HUES64 (cell line): ENCODE measurements at regions not wholly inside any gene's neighbourhood (a gene's known extent, or its start where the extent isn't known, plus 50 kb on each side); places are given as distances from the start of the nearest gene placed in this dataset.

Experiments used
- H3K27ac ChIP-seq: 2 replicates; pipeline ENCODE4 v1.7.0; 2013; ENCODE audit warnings: low read depth, low read length, inconsistent platforms
- H3K27me3 ChIP-seq: 2 replicates; pipeline ENCODE4 v1.6.1; 2013; ENCODE audit warnings: mild to moderate bottlenecking, low read length; ENCODE audit not compliant: insufficient read depth
- H3K36me3 ChIP-seq: 2 replicates; pipeline ENCODE4 v1.6.1; 2013; ENCODE audit warnings: mild to moderate bottlenecking, low read length; ENCODE audit not compliant: insufficient read depth
- H3K4me1 ChIP-seq: 2 replicates; pipeline ENCODE4 v1.6.1; 2013; ENCODE audit warnings: mild to moderate bottlenecking, low read length, moderate library complexity; ENCODE audit not compliant: insufficient read depth
- H3K4me3 ChIP-seq: 2 replicates; pipeline ENCODE4 v1.5.1; 2013; ENCODE audit warnings: mild to moderate bottlenecking, low read length, moderate library complexity
- H3K9ac ChIP-seq: 2 replicates; pipeline ENCODE4 v1.6.1; 2013; ENCODE audit warnings: mild to moderate bottlenecking, low read depth, low read length
- H3K9me3 ChIP-seq: 2 replicates; pipeline ENCODE4 v1.6.1; 2013; ENCODE audit warnings: low read depth, low read length; ENCODE audit not compliant: insufficient read depth
- WGBS: fragments of 150-250, 120-280 bp; methylation state at CpG from one replicate; pipeline ENCODE4 v1.1.7; 2013; ENCODE audit warnings: missing lambda C conversion rate; 5-methylcytosine and 5-hydroxymethylcytosine counted together

DNA sequence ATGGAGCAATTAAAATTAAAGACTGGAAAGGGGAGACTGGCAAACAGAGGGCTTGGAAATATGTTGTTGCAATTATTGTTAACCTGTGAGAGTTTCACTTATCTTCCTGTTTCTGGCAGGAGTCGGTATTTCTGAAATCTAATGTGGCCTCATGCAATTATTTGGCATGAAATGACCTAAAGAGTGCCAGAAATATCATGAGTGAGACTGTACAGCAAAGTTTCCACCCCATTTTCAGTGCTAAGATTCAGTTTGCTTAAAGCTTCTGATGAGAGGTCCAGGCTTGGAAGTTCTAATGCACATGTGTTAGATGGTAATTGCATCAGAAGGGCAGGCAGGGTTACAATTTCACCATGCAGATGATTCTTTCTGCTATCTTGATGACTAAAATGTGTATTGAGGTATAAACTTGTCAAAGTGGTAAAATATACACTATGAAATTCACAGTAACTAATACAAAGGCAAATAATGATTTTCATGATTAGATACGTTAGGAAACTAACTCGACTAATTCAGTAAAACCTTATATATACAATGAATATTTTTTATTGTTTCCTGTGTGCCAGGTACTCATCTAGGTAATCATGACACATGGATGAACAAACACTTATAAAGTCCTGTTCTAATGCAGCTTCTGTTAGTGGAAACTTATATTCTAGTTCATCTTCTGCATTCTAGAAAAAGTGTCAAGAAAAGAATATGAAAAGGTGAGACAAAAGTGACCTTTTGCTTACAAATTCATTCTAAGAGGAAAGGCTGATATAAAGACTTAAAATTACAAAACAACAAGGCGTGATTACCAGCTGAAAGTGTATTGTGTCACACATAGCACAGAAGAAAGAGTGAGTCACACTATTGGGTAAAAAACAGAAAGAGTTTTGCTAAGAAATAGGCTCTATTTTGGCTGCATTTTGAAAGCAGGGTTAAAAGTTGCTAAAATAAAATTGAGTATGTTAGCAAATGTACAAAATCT is 533.4 kb upstream of the SEMA3D start:
- Histone ChIP-seq H3K27ac (no peak overlapping the region), H3K9ac (no peak overlapping the region), H3K4me1 (peaks cover 3% of the 10 kb centered on the region; the same call in 1 of the 2 replicates), H3K27me3 (no peaks in the 10 kb centered on the region), H3K4me3 (no peak overlapping the region), H3K9me3 (no peaks in the 10 kb centered on the region), H3K36me3 (no peaks in the 10 kb centered on the region)
- WGBS = 91% methylated on average over 2 of the region's 4 CpGs

DNA sequence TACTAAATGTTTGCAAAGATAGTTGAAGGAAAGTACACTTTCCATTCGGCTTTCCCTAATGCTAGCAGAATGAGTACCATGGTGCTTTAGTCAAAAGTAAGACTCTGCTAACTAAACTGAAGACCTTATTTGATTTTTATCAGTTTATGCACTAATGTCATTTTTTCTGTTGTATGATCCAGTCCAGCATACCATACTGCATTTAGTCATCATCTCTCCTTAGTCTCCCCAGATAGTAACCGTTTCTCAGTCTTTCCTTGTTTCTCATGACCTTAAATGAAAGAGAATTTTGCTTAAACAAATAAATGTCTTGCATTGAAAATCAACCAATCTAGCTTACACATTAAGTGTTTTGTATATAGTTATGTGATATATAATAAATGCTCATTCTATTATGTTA is 529.5 kb upstream of the SEMA3D start:
- WGBS = 97% methylated on average over 2 of the region's 2 CpGs
- Histone ChIP-seq H3K9ac (no peak overlapping the region), H3K36me3 (no peaks in the 10 kb centered on the region), H3K27ac (no peak overlapping the region), H3K9me3 (no peaks in the 10 kb centered on the region), H3K4me1 (peaks cover 3% of the 10 kb centered on the region; the same call in 1 of the 2 replicates), H3K4me3 (no peak overlapping the region), H3K27me3 (no peaks in the 10 kb centered on the region)

DNA sequence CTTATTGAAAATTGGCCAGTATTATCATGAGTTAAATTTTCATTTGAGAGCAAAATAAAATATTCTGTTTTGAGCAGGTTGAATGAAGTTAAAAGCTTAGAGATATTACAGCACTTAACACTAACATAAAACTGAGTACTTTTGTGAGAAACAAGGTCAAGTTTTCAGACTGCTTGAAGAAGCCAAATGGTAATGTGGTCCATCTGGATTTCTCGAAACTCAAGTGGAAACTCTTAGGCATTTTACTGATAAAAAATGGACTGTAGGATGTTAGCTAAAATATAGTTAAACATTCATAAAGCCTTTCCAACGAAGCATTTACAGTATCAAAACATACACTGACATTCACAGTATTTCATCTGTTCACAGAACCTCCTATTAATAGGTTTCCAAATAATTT is 528.1 kb upstream of the SEMA3D start:
- H3K9me3 ChIP-seq = no peaks in the 10 kb centered on the region
- H3K27me3 ChIP-seq = no peaks in the 10 kb centered on the region
- H3K4me3 ChIP-seq = no peak overlapping the region
- H3K36me3 ChIP-seq = no peaks in the 10 kb centered on the region
- no peak overlapping the region for H3K9ac ChIP-seq
- no peak overlapping the region for H3K27ac ChIP-seq
- 98% methylated on average over 2 of the region's 2 CpGs for WGBS
- no peaks in the 10 kb centered on the region for H3K4me1 ChIP-seq

DNA sequence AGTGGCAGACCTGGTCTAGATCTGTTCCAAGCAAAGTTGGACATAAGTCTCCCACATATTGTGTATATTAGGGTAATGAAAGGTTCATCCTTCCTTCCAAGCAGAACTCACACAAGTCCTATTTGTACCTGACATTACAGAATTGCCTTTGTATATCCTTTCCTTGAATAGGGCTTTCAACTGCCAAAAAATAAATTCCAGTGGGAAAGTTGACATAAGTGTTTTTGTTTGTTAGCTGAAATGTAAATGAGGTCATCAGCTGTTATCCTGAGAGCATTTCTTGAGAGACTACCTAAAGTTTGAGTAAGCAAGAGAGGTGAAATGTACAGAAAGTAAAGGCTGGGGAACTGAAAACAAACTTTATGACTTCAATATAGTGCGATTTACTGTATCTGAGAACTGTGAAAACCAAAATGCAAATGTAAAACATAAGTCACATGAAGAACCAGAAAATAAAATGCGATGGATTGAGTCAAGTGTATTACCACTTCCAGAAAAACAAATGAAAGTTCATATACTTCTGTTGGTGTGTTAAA is 527.3 kb upstream of the SEMA3D start:
- Histone ChIP-seq H3K4me1 (no peaks in the 10 kb centered on the region), H3K27me3 (no peaks in the 10 kb centered on the region), H3K9ac (no peak overlapping the region), H3K27ac (no peak overlapping the region), H3K36me3 (no peaks in the 10 kb centered on the region), H3K9me3 (no peaks in the 10 kb centered on the region), H3K4me3 (no peak overlapping the region)
- 91% methylated on average over 2 of the region's 2 CpGs for WGBS

DNA sequence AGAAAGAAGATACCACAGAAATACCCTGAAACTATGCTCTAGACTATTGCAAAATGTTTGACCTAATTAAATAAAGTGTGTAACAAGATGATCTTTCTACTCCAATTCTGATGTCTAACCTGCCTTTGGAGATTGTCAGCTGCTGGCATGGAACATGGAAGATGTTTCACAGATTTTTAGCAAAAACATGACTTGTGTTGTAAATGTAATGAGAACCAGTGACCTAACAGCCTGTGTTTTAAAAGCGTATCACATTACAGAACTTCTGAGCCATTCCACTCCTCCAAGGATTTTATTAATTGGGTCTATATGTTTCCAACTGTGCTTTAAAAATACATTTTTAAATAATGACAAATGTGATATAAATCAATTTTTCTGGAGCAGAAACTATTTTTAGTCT is 526.3 kb upstream of the SEMA3D start:
- H3K27ac ChIP-seq = no peak overlapping the region

DNA sequence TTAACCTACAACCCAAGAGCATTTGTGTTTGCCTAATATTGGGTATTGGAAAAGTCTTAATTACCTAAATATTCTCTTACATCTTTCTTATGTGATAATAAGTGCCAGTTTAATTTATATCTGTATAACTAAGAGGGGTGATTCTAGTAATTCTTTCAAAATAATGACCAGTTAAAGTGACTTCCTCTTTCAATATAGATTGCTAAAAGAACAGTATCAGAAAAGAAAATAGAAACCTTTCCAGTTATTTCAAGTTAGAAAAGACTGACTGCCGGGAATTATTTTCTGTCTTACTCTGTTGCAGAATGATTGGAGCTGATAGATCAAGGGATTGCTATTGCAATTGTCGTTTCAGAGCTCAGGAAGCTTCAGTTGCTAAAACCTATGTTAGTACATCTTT is 525.0 kb upstream of the SEMA3D start:
- WGBS = 88% methylated on average over 2 of the region's 2 CpGs
- no peaks in the 10 kb centered on the region for H3K36me3 ChIP-seq
- H3K4me3 ChIP-seq = no peak overlapping the region
- H3K27ac ChIP-seq = no peak overlapping the region
- H3K9ac ChIP-seq = no peak overlapping the region
- H3K4me1 ChIP-seq = no peaks in the 10 kb centered on the region
- no peaks in the 10 kb centered on the region for H3K27me3 ChIP-seq
- no peaks in the 10 kb centered on the region for H3K9me3 ChIP-seq

More for the DNA sequence above, 526.3 kb upstream of the SEMA3D start:
- no peaks in the 10 kb centered on the region for H3K4me1 ChIP-seq
- H3K9ac ChIP-seq = no peak overlapping the region
- no peaks in the 10 kb centered on the region for H3K9me3 ChIP-seq
- no peaks in the 10 kb centered on the region for H3K36me3 ChIP-seq
- H3K4me3 ChIP-seq = no peak overlapping the region
- no peaks in the 10 kb centered on the region for H3K27me3 ChIP-seq
- no CpG with 5 or more reads among the region's 1 CpG for WGBS

DNA sequence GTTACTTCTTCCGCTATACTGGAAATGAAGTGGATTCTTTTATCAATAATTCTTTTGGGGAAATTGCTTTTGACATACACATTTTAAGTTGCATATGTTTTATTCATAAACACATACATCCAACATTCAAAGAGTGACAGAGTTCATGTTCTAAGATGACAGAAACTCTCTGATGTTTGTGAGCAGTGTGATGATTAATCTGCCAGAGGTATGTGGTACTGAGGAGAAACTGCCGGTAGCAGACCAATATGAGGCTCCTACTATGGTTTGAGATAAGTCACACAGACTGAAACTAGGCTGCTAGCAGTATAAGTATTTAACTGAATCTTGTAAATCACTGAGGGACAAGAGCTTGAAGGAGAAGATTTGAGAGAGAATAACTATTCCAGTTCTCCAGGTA is 524.1 kb upstream of the SEMA3D start:
- Histone ChIP-seq H3K9me3 (no peaks in the 10 kb centered on the region), H3K27me3 (no peaks in the 10 kb centered on the region), H3K27ac (no peak overlapping the region), H3K4me1 (no peaks in the 10 kb centered on the region), H3K9ac (no peak overlapping the region), H3K36me3 (no peaks in the 10 kb centered on the region), H3K4me3 (no peak overlapping the region)
- 91% methylated on average over 1 of the region's 2 CpGs for WGBS

DNA sequence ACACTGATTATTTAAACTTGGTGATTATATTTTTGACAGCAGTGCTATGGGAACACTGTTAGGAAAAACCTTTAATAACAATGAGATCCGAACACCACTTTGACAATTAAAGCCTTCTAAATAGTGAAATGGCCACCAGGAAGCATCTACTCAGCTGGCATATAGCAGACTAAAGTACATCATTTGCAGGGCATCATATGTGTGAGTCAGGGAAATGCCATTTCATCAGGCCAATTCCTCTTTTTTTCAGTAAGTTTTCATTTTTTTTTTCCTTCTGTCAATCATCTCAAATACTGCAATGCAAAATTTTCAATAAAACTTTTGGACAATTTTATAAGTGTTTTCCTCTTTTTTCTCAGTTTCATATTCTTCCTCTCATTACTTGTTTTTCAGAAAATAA is 521.4 kb upstream of the SEMA3D start:
- 95% methylated on average over 1 of the region's 1 CpG for WGBS
- Histone ChIP-seq H3K9me3 (no peaks in the 10 kb centered on the region), H3K27ac (no peak overlapping the region), H3K4me1 (no peaks in the 10 kb centered on the region), H3K4me3 (no peak overlapping the region), H3K9ac (no peak overlapping the region), H3K27me3 (no peaks in the 10 kb centered on the region), H3K36me3 (no peaks in the 10 kb centered on the region)

DNA sequence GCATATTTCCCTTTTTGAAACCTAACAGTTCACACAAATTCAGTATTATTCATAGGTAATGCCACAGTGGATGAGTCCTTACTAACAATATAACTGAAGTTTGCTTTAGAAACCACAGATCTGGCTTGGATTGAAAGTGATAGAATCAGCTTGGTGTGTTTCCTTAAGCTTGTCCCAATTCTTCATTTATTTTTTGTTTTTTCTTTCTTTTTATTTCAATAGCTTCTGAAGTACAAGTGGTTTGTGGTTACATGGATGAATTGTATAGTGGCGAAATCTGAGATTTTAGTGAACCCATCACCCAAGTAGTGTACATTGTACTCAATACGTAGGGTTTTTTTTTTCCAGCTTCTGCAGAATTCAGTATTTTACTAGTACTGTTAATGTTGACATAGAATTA is 518.2 kb upstream of the SEMA3D start:
- H3K9ac ChIP-seq = no peak overlapping the region
- H3K36me3 ChIP-seq = no peaks in the 10 kb centered on the region
- no peaks in the 10 kb centered on the region for H3K4me1 ChIP-seq
- 100% methylated on average over 1 of the region's 2 CpGs for WGBS
- no peaks in the 10 kb centered on the region for H3K27me3 ChIP-seq
- H3K4me3 ChIP-seq = no peak overlapping the region
- H3K9me3 ChIP-seq = no peaks in the 10 kb centered on the region
- H3K27ac ChIP-seq = no peak overlapping the region

DNA sequence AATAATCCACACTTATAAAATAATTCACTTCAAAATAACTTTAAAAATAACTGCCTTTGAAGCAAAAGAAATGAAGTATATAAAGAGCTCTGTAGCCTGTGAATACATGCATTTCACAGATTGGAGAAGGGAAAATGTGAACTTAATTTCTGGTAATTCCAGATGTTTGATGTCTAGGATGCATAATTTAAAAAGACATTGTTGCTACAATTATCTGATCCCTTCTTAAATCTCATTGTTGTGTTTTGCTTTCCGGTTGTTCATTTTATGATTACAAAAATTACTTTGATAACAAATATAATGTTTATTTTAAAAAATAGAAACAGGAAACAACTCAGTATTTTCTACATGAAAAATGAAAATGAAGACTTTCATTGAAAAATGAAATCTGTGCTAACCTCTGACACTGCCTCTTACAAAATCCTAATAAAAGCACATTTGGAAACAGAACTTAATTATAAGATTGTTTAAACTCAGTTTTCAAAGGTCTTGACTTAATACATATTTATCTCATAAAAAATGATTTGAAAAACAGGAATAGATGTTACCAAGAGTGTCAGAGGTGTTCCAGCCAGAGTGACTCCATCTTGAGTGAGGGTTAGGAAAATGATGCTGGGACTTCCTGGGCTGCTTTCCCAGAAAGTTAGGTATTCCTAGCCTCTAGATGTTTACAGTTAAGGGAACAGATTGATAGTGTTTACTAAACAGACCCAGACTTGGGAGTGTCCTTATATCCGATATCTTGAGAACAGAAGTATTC is 516.6 kb upstream of the SEMA3D start:
- Histone ChIP-seq H3K27me3 (no peaks in the 10 kb centered on the region), H3K4me1 (no peaks in the 10 kb centered on the region), H3K27ac (no peak overlapping the region), H3K4me3 (no peak overlapping the region), H3K36me3 (no peaks in the 10 kb centered on the region), H3K9me3 (no peaks in the 10 kb centered on the region), H3K9ac (no peak overlapping the region)
- 100% methylated on average over 1 of the region's 2 CpGs for WGBS

DNA sequence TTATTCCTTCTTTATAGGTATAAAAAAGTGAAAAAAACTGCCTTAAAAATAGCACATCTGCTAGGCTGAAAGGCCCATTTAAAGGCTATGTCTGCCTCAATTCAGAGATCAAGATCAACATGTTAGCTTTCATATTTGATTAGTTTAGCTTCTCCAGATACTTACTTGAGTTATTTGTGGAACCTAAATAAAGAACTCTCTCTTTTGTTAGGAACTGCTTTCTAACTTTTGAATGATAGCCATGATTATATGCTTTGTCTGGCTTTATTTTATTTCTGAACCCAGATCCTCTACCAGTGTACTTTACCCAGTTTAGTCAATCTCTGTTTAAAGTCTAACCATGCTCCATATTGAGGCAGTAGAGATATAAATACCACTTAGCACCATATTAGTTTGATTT is 515.5 kb upstream of the SEMA3D start:
- Histone ChIP-seq H3K27ac (no peak overlapping the region), H3K4me1 (no peaks in the 10 kb centered on the region), H3K27me3 (no peaks in the 10 kb centered on the region), H3K9me3 (no peaks in the 10 kb centered on the region), H3K4me3 (no peak overlapping the region), H3K36me3 (no peaks in the 10 kb centered on the region), H3K9ac (no peak overlapping the region)
